CD4-positive, alpha-beta T cell treated with Interleukin-1 beta for 1 hour (primary cell): ENCODE measurements at regions not wholly inside any gene's neighbourhood (a gene's known extent, or its start where the extent isn't known, plus 50 kb on each side); places are given as distances from the start of the nearest gene placed in this dataset.
"Not testable (repeated sequence)": the region's sequence is repeated elsewhere in the genome, so short reads cannot be mapped to it uniquely, and the experiment has no call there.

Experiments
- DNase-seq, 2 donors: peaks; one replicate each; pipeline ENCODE4 v3.0.0-alpha.2; 2020 to 2022

GRCh38 chr7:32222251-32222900, 152.2 kb upstream of the PDE1C start:
- DNase-seq, result no peak

GRCh38 chr7:32221736-32222135, 151.5 kb upstream of the PDE1C start:
- no peak for DNase-seq

GRCh38 chr7:32221056-32221455, 150.8 kb upstream of the PDE1C start:
- DNase-seq, result no peak

- DNase-seq, result not testable (repeated sequence)
These were observed 149.6 kb upstream of the PDE1C start for GRCh38 chr7:32219831-32220230.

GRCh38 chr7:32219416-32219815, 149.2 kb upstream of the PDE1C start:
- DNase-seq, result no peak

- no peak for DNase-seq
These were observed 148.6 kb upstream of the PDE1C start for GRCh38 chr7:32218741-32219288.

- no peak for DNase-seq
These were observed 147.9 kb upstream of the PDE1C start for GRCh38 chr7:32218154-32218467.

- no peak for DNase-seq
These were observed 147.3 kb upstream of the PDE1C start for GRCh38 chr7:32217341-32218153.

- no peak for DNase-seq
These were observed 146.6 kb upstream of the PDE1C start for GRCh38 chr7:32216759-32217158.

GRCh38 chr7:32215697-32216096, 145.5 kb upstream of the PDE1C start:
- DNase-seq, result no peak

GRCh38 chr7:32214913-32215312, 144.7 kb upstream of the PDE1C start:
- DNase-seq, result no peak

GRCh38 chr7:32212321-32212720, 142.1 kb upstream of the PDE1C start:
- no peak for DNase-seq

- DNase-seq, result no peak
These were observed 136.8 kb upstream of the PDE1C start for GRCh38 chr7:32206987-32207386.

- no peak for DNase-seq
These were observed 136.3 kb upstream of the PDE1C start for GRCh38 chr7:32206488-32206887.

- not testable (repeated sequence) for DNase-seq
These were observed 135.2 kb upstream of the PDE1C start for GRCh38 chr7:32205298-32205824.

- no peak for DNase-seq
These were observed 134.3 kb upstream of the PDE1C start for GRCh38 chr7:32204361-32205018.

GRCh38 chr7:32200646-32201045, 130.4 kb upstream of the PDE1C start:
- no peak for DNase-seq

- DNase-seq, result no peak
These were observed 124.3 kb upstream of the PDE1C start for GRCh38 chr7:32194537-32194936.

GRCh38 chr7:32191305-32191704, 121.1 kb upstream of the PDE1C start:
- no peak for DNase-seq

GRCh38 chr7:32179567-32179966, 109.4 kb upstream of the PDE1C start:
- DNase-seq, result no peak

- DNase-seq, result no peak
These were observed 108.6 kb upstream of the PDE1C start for GRCh38 chr7:32178677-32179366.

- DNase-seq, result no peak
These were observed 107.0 kb upstream of the PDE1C start for GRCh38 chr7:32177232-32177631.

- no peak for DNase-seq
These were observed 104.9 kb upstream of the PDE1C start for GRCh38 chr7:32175099-32175498.
